H1 (cell line): ENCODE measurements at regions not wholly inside any gene's neighbourhood (a gene's known extent, or its start where the extent isn't known, plus 50 kb on each side); places are given as distances from the start of the nearest gene placed in this dataset.

Experiments used
- CTCF ChIP-seq, 3 experiments: IDR thresholded peaks; 1 replicate in 2 of 3; 2 replicates in 1 of 3; pipeline versions ENCODE4 v1.5.1 to v1.6.1; 2011; ENCODE audit warnings: low read length in 3 of 3, mild to moderate bottlenecking in 3 of 3, inconsistent platforms in 2 of 3, low read depth in 1 of 3, moderate library complexity in 1 of 3; ENCODE audit not compliant: insufficient read depth in 1 of 3; ENCODE audit errors: control extremely low read depth in 1 of 3
- FOSL1 ChIP-seq: IDR thresholded peaks from 2 replicates; pipeline ENCODE4 v1.6.1; 2011; ENCODE audit warnings: mild to moderate bottlenecking, low read depth, low read length, moderate library complexity; ENCODE audit not compliant: insufficient read depth
- HDAC6 ChIP-seq: IDR thresholded peaks from one replicate; pipeline ENCODE4 v1.7.1; 2012; ENCODE audit warnings: low read depth, mild to moderate bottlenecking, inconsistent platforms, low read length, moderate library complexity
- RXRA ChIP-seq: IDR thresholded peaks from 2 replicates; pipeline ENCODE4 v1.6.1; 2011; ENCODE audit warnings: low read depth, mild to moderate bottlenecking, low read length, moderate library complexity; ENCODE audit not compliant: insufficient read depth

- TF ChIP-seq RXRA: no peak
- no peak for TF ChIP-seq HDAC6
- no peak for TF ChIP-seq CTCF (IDR thresholded peaks at IDR 0.05; ENCODE audit: control extremely low read depth in 1 of 3, insufficient read depth in 1 of 3, low read depth in 1 of 3, low read length in 3 of 3)
- no peak for TF ChIP-seq FOSL1
Observed at GRCh38 chr2:152815634-152816257, 97.3 kb downstream of the ARL6IP6 start (continued).
